Panc1 (cell line): ENCODE measurements at regions not wholly inside any gene's neighbourhood (a gene's known extent, or its start where the extent isn't known, plus 50 kb on each side); places are given as distances from the start of the nearest gene placed in this dataset.

Experiments used
- TCF7L2 ChIP-seq: IDR thresholded peaks from 2 replicates; pipeline ENCODE4 v1.6.1; 2011; ENCODE audit warnings: mild to moderate bottlenecking, low read depth, low read length, inconsistent platforms
- TF ChIP-seq, protein P1 (sequence below): fragments of 450-650 bp; IDR thresholded peaks from 2 replicates; pipeline ENCODE4 v1.5.1; 2017; ENCODE audit warnings: mild to moderate bottlenecking

DNA sequence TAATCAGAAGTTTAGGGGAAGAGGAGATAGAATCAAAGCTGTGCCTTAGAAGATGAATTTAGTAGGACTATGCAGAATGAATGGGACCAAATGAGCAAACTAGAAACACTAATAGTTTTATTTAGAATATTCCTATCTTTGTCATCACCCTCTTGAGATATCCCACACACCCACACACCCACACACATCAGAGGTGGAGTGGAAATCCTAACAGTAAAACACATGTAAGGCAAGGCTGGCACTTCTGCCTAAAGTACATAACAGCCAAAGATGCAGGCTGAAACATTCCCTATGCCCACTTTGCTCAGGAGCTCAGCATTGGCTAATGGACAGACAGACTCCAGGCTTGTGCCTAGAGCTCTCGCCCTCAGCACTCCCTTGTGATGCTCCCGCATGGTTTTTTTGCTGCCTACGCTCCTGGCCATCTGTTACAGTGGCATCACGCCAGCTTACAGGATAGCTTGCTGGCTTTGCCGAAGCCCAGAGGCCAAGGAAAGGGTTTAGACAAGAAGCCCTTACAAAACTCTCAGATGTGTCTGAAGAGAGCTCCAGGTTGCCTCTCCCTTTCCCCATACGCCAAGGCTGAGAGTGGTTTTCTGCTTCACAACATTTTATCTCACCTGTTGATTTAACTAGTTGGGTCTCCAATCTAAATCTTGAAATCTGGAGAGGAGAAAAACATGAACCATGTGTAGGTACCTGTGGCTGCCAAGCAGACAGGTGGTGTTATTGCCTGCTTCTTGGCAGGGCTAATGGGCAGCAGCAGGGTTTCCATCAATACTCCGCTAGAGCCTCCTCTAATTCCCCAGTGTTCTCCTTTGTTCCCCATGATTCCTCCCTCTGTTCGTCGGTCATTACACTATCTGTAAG is 282.6 kb upstream of the ID4 start:
- TF ChIP-seq, protein P1, sequence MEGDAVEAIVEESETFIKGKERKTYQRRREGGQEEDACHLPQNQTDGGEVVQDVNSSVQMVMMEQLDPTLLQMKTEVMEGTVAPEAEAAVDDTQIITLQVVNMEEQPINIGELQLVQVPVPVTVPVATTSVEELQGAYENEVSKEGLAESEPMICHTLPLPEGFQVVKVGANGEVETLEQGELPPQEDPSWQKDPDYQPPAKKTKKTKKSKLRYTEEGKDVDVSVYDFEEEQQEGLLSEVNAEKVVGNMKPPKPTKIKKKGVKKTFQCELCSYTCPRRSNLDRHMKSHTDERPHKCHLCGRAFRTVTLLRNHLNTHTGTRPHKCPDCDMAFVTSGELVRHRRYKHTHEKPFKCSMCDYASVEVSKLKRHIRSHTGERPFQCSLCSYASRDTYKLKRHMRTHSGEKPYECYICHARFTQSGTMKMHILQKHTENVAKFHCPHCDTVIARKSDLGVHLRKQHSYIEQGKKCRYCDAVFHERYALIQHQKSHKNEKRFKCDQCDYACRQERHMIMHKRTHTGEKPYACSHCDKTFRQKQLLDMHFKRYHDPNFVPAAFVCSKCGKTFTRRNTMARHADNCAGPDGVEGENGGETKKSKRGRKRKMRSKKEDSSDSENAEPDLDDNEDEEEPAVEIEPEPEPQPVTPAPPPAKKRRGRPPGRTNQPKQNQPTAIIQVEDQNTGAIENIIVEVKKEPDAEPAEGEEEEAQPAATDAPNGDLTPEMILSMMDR, result no peak
- no peak for TF ChIP-seq TCF7L2
